ENCODE measurements at regions not wholly inside any gene's neighbourhood (a gene's known extent, or its start where the extent isn't known, plus 50 kb on each side); places are given as distances from the start of the nearest gene placed in this dataset.

- TF ChIP-seq CTCF (IDR thresholded peaks at IDR 0.05; ENCODE audit: low read depth, low read length): no peak
- TF ChIP-seq MAX (IDR thresholded peaks at IDR 0.05; ENCODE audit: low read depth, low read length): no peak
- TF ChIP-seq MYC (IDR thresholded peaks at IDR 0.05; ENCODE audit: low read depth, low read length): no peak
- TF ChIP-seq POLR2A (IDR thresholded peaks at IDR 0.05; ENCODE audit: extremely low read depth, insufficient read length): no peak
Measured at GRCh38 chr3:159872374-159873109, 116.1 kb upstream of the IL12A start.

Measured in NB4 (cell line).